ENCODE measurements at regions not wholly inside any gene's neighbourhood (a gene's known extent, or its start where the extent isn't known, plus 50 kb on each side); places are given as distances from the start of the nearest gene placed in this dataset.

DNA sequence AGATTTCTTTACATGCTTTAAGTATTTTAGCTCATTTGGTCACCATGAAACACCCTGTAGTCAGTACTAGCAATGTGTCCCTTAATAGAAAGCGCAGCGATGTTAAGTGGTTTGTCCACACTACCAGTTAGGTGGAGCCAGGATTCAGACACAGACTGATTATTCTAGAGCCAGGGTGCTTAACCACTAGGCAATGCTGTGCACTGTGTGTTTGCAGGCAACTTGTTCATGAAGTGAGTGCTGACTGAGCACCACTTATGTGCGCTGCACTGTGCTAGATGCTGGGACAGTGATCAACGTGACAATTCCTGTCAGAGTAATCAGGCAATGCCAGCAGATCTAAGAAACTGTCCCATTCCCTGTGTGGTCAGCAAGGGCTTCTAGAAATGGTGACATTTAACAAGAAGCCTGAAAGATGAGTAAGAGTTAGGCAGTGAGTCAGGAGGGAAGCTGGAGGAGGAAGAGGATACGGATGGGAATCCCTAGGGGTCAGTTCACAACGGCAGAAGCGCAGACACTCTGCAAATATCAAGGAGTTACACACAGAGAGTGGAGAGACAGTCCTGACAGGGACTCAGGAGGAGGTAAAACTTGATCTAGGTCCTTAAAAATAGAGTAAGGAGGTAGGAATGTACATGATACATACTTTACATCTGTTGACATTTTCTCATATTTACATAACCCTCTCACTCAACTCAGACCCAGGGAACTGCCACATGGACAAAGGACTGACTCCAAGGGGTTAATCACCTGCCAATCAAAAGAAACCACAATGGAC, 69.7 kb upstream of the EGR2 start:
- in situ Hi-C loops (cut with MboI; ENCODE audit: low sequenced_read_pairs): no loop called here

DNA sequence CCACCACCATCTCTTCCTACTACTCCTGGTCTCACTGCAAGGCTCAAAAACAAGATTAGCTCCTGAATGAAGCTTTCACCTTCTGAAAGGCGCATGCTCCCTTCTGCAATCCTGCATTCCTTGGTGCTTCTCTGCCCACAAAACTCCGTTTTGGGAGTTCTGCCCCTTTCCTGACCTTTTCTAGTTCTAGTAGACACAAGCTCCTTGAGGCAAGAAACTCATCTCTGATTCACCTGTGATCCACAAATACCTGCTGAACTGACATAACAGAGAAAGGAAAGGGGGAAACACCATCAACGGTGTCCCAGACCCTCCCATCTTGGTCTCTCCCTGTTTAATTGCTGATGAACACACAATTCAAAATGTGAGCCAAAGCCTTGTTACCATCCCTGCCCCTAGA, 64.0 kb upstream of the EGR2 start:
- in situ Hi-C loops (cut with MboI; ENCODE audit: low sequenced_read_pairs): no loop called here

DNA sequence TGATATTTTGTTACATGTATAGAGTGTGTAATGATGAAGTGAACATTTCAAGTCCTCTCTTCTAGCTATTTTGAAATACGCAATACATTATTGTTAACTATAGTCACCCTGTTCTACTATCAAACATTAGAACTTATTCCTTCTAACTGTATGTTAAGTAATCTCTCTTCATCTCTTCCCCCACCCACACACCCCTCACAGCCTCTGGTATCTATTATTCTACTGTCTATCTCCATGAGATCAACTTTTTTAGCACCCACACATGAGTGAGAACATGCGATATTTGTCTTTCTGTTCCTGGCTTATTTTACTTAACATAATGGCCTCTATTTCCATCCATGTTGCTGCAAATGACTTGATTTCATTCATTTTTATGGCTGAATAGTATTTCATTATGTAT, 57.7 kb upstream of the EGR2 start:
- in situ Hi-C loops (cut with MboI; ENCODE audit: low sequenced_read_pairs): no loop called here

DNA sequence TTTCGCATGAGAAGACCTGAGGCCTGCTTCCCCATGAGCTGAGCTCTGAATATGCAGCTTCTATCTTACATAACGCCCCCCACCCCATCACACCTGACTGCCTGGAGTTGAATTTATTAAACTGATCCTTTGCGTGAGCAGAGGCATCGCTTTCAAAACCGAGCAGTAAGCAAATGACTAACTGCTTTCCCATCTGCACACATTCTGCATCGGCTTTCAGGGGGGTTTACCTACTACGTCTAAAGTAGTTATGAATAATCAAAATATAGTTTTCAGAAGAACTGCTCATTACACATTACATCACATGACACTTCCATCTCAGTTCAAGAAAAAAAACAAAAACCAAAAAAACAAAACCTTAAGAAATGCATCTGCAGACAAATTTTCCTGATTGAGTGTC, 54.7 kb upstream of the EGR2 start:
- in situ Hi-C loops (cut with MboI; ENCODE audit: low sequenced_read_pairs): no loop called here

DNA sequence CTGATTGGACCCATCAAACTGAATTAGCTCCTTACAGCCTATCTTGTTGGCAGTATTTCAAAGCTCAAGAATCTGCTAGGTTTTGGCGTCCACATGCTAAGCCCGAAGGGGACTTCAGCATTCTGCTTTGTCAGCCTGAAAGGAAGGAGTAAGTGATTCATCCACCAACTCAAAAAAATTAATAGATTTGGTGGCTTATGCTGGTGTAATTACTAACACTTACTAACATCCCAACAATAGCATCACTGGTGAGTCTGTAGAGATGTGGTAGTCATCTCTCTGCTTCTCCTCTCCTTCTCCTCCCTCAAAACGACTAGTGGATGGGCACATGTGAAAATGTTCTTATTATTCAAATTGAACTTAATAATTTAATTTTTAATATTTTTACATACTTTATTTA, 53.8 kb upstream of the EGR2 start:
- in situ Hi-C loops (cut with MboI; ENCODE audit: low sequenced_read_pairs): no loop called here

DNA sequence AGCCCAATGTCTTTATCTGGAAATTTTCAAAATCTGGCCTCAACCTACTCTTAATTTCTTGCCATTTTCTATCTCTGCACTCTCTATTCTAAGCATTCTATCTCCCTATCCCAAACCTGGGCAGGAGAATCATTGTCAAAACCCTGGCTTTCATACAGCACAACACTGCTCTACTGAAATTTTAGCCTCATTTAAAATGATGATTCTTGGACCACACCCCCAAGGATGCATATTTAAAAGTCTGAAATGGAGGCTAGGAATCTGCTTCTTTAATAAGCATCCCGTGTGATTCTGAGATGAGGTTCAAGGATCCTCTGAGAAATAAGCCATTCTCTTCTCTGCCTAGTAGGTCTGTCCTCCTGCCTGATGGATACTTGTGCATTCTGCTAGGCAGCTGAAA, 50.8 kb upstream of the EGR2 start:
- in situ Hi-C loops (cut with MboI; ENCODE audit: low sequenced_read_pairs): no loop called here

DNA sequence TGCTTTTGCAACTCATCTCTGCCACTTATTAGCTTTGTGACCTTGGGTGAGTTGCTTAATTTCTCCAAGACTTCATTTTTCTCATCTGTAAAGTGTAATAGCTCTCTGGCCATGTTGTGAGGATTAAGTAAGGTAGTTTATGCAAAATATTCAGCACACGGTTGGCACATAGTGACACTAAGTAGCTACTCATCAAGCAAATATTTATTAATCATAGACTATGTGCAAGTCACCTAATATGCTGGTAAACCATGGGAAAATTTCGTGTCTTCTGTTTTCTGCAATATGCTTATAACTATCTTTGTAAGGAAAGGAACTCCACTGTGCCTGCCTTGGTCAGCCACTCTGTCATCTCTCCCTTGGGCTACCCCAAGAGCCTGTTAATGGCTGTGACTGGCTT, 50.3 kb upstream of the EGR2 start:
- in situ Hi-C loops (cut with MboI; ENCODE audit: low sequenced_read_pairs): no loop called here

Measured in HL-60/S4 treated with retinoic acid at 250 ng/mL for 4 days and 3 days (cell line).